GM23248 (cell line): ENCODE measurements at regions not wholly inside any gene's neighbourhood (a gene's known extent, or its start where the extent isn't known, plus 50 kb on each side); places are given as distances from the start of the nearest gene placed in this dataset.
"Not testable (repeated sequence)": the region's sequence is repeated elsewhere in the genome, so short reads cannot be mapped to it uniquely, and the experiment has no call there.

ENCODE experiments used
- DNase-seq: peaks from one replicate; pipeline ENCODE4 v3.0.0-alpha.2; 2015
- H2AFZ ChIP-seq: fragments of 200-600 bp; sonication (generic); 2 replicates; pipeline ENCODE4 v1.6.1; 2016; ENCODE audit warnings: antibody characterized with exemption
- H3F3A ChIP-seq: fragments of 200-600 bp; sonication (generic); 2 replicates; pipeline ENCODE4 v1.6.1; 2016; ENCODE audit warnings: mild to moderate bottlenecking, antibody characterized with exemption, mixed run types; ENCODE audit not compliant: insufficient read depth
- H3K27ac ChIP-seq: fragments of 200-600 bp; sonication (generic); 2 replicates; pipeline ENCODE4 v1.5.1; 2016; ENCODE audit warnings: mild to moderate bottlenecking
- H3K27me3 ChIP-seq: fragments of 200-600 bp; sonication (generic); replicated peaks from 2 replicates; pipeline ENCODE4 v1.6.1; 2016; ENCODE audit warnings: mild to moderate bottlenecking; ENCODE audit not compliant: insufficient read depth
- H3K36me3 ChIP-seq: fragments of 200-600 bp; sonication (generic); 2 replicates; pipeline ENCODE4 v1.6.1; 2016; ENCODE audit warnings: low read depth, mild to moderate bottlenecking
- H3K4me1 ChIP-seq: fragments of 200-600 bp; sonication (generic); 2 replicates; pipeline ENCODE4 v1.6.1; 2016; ENCODE audit warnings: mild to moderate bottlenecking; ENCODE audit not compliant: insufficient read depth
- H3K4me2 ChIP-seq: fragments of 200-600 bp; sonication (generic); one replicate; pipeline ENCODE4 v1.6.1; 2016; ENCODE audit warnings: mild to moderate bottlenecking; ENCODE audit not compliant: unreplicated experiment
- H3K4me3 ChIP-seq: fragments of 200-600 bp; sonication (generic); 2 replicates; pipeline ENCODE4 v1.5.1; 2016; ENCODE audit warnings: mild to moderate bottlenecking
- H3K79me2 ChIP-seq: fragments of 200-600 bp; sonication (generic); 2 replicates; pipeline ENCODE4 v1.6.1; 2016; ENCODE audit warnings: mild to moderate bottlenecking; ENCODE audit not compliant: insufficient read depth
- H3K9ac ChIP-seq: fragments of 200-600 bp; sonication (generic); 2 replicates; pipeline ENCODE4 v1.6.1; 2016; ENCODE audit warnings: mild to moderate bottlenecking
- H3K9me2 ChIP-seq: fragments of 200-600 bp; sonication (generic); 2 replicates; pipeline ENCODE4 v1.6.1; 2016; ENCODE audit warnings: mixed run types, mild to moderate bottlenecking, moderate library complexity; ENCODE audit not compliant: insufficient read depth
- H3K9me3 ChIP-seq: fragments of 200-600 bp; sonication (generic); one replicate; pipeline ENCODE4 v1.6.1; 2017; ENCODE audit warnings: low read depth
- H4K20me1 ChIP-seq: fragments of 200-600 bp; sonication (generic); 2 replicates; pipeline ENCODE4 v1.6.0; 2016; ENCODE audit not compliant: insufficient read depth
- EZH2 ChIP-seq: fragments of 200-600 bp; sonication (generic); IDR thresholded peaks from 2 replicates; pipeline ENCODE4 v1.6.1; 2018; ENCODE audit warnings: antibody characterized with exemption, mild to moderate bottlenecking; ENCODE audit not compliant: insufficient read depth, poor library complexity, severe bottlenecking
- EZH2phosphoT487 ChIP-seq: fragments of 200-600 bp; sonication (generic); IDR thresholded peaks from 2 replicates; pipeline ENCODE4 v1.6.1; 2018; ENCODE audit warnings: antibody characterized with exemption, moderate library complexity, mild to moderate bottlenecking, low read depth; ENCODE audit not compliant: insufficient read depth
- WGBS, 2 experiments: methylation state at CpG; one replicate each; pipeline ENCODE4 v1.1.6; 2015 to 2017; ENCODE audit warnings: low lambda C conversion rate in 2 of 2, low coverage in 1 of 2; ENCODE audit errors: missing lambda C conversion rate in 2 of 2; 5-methylcytosine and 5-hydroxymethylcytosine counted together
- in situ Hi-C: fragments of 300-500 bp; cut with MboI; formaldehyde crosslinking; loops from 2 replicates; pipeline ENCODE4 v1.15.0; 2020

DNA sequence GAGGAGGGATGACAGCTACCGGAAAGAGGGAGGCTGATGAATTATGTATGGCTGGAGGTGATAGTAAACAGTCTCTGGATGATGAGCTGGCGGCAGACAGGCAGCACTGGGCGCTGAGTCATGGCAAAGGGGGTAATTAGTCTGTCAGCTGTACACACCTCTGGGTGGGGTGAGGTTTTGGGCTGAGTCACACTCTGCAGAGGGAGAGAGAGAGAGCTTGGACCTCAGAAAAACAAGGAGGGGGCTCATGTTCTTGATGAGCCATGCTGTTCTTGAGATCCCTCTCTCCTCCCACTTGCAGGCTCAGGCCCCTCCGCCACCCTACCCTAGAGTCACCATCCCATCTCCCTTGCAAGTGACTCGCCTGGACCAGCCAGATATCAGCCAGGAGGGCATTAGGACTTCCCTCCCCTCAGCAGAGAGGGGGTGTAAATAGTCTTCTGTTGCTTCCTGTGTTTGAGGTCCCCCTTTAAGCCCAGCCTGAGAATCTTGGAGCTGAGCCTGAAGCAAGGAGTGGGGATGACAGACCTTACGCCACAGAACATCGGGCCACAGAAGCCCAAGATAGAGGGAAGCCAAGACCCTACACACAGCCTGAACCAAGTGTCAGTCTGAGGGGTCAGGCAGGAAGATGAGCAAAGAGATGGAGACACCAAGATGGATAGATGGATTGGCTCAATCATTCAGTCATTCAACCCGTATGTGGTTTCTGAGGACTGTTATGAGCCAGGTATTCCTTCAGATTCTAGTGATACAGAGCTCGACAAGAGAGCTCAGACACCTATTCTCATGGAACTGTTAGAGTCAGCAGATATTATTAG, 383.2 kb upstream of the CCL2 start:
- peak overlapping the region; percentile 14 for H3K4me2 ChIP-seq
- DNase-seq = peak; percentile 80
- H2AFZ ChIP-seq = no peak overlapping the region
- no peaks in the 10 kb centered on the region for H3K9me3 ChIP-seq
- H3K27ac ChIP-seq = no peak overlapping the region
- WGBS, 2 experiments = 21 to 28% methylated on average over 9 of the region's 9 CpGs
- H4K20me1 ChIP-seq = no peaks in the 10 kb centered on the region
- no peaks in the 10 kb centered on the region for H3K36me3 ChIP-seq
- TF ChIP-seq EZH2 = no peak
- TF ChIP-seq EZH2phosphoT487 = no peak
- H3F3A ChIP-seq = no peaks in the 10 kb centered on the region
- no peaks in the 10 kb centered on the region for H3K79me2 ChIP-seq
- no peak overlapping the region for H3K9ac ChIP-seq
- H3K27me3 ChIP-seq = peaks cover 9% of the 10 kb centered on the region; the same call in 1 of the 2 replicates
- H3K4me1 ChIP-seq = peaks cover 8% of the 10 kb centered on the region; the same call in 1 of the 2 replicates
- in situ Hi-C loops = no loop called here
- H3K9me2 ChIP-seq = no peaks in the 10 kb centered on the region
- no peak overlapping the region for H3K4me3 ChIP-seq

DNA sequence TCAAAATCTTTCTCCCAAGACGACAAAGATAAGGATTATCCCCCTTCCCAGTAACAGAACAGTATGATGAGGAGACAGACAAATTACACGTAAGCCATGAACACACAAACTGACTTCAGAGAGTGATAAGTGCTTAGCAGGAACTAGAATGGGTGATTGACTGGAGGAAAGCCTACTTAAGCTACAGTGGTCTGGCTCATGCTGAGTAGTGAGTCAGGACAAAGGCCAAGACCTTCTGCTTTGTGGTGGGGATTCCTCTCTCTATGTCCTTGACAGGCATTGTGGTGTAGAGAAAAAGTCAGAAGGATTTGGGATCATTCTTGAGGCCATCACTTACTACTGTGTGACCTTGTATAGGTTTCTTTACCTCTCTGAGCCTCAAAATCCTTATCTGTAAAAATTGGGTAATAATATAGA, 381.9 kb upstream of the CCL2 start:
- in situ Hi-C loops = no loop called here
- peaks cover 9% of the 10 kb centered on the region; the same call in 1 of the 2 replicates for H3K27me3 ChIP-seq

DNA sequence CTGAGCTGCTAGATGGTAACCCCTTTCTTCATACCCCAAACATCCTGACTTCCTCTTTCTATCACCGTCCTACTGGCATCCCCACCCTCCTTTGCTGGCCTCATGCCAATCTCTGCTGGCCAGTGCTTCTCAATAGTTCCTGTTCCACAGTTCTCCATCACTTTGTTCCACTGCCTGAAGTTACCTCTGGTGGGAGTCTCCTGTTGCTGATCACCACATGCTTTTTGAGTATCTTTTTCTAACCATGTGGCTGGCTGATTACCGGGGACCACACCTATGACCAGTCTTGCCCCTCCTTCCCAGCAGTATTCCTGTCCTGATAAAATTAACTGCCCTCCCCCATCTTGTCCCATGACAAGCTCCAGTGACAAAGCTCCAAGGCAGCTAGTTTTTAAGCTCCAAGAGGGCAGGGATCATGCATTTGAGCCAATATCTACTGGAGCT, 380.4 kb upstream of the CCL2 start:
- WGBS, 2 experiments = 30 to 32% methylated on average over 2 of the region's 2 CpGs
- TF ChIP-seq EZH2 (no peak), EZH2phosphoT487 (no peak)
- Histone ChIP-seq H3K36me3 (no peaks in the 10 kb centered on the region), H3K4me2 (no peak overlapping the region), H3K9ac (no peak overlapping the region), H3K9me2 (no peaks in the 10 kb centered on the region), H3K4me3 (no peak overlapping the region), H4K20me1 (no peaks in the 10 kb centered on the region), H3K9me3 (no peaks in the 10 kb centered on the region), H3F3A (no peaks in the 10 kb centered on the region), H3K27me3 (peaks cover 9% of the 10 kb centered on the region; the same call in 1 of the 2 replicates), H2AFZ (no peak overlapping the region), H3K27ac (no peak overlapping the region), H3K4me1 (peaks cover 8% of the 10 kb centered on the region; the same call in 1 of the 2 replicates), H3K79me2 (no peaks in the 10 kb centered on the region)
- DNase-seq = no peak
- in situ Hi-C loops = no loop called here

More for the DNA sequence above, 381.9 kb upstream of the CCL2 start:
- DNase-seq = peak; percentile 3
- H3F3A ChIP-seq = no peaks in the 10 kb centered on the region
- peaks cover 8% of the 10 kb centered on the region; the same call in 1 of the 2 replicates for H3K4me1 ChIP-seq
- no peak overlapping the region for H3K4me3 ChIP-seq
- TF ChIP-seq EZH2 = no peak
- no peak for TF ChIP-seq EZH2phosphoT487
- H3K9me2 ChIP-seq = no peaks in the 10 kb centered on the region
- H3K9ac ChIP-seq = no peak overlapping the region
- no peak overlapping the region for H3K4me2 ChIP-seq
- H2AFZ ChIP-seq = no peak overlapping the region
- no peaks in the 10 kb centered on the region for H4K20me1 ChIP-seq
- H3K27ac ChIP-seq = no peak overlapping the region
- no peaks in the 10 kb centered on the region for H3K9me3 ChIP-seq
- 51 to 53% methylated on average over 2 of the region's 2 CpGs for WGBS, 2 experiments
- H3K36me3 ChIP-seq = no peaks in the 10 kb centered on the region
- no peaks in the 10 kb centered on the region for H3K79me2 ChIP-seq

DNA sequence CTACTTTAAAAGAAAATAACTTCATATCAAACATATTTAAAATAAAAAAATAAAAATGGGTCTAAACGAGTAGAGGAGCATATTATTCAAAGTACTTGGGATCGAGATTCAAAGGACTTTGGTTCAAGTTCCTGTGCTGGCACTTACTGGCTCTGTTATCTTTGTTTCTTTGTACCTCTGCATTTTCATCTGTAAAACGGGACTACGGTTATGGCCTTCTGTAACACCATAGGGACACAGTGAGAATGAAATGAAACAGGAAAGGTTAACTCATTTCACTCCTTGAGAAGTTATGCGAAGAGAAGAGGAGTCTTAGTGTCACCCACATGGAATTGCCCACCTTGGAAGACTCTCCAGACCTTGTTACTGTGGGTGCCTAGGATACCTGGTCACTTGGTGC, 379.1 kb upstream of the CCL2 start:
- Histone ChIP-seq H3K4me1 (peaks cover 8% of the 10 kb centered on the region; the same call in 1 of the 2 replicates), H3K27ac (no peak overlapping the region), H4K20me1 (no peaks in the 10 kb centered on the region), H3K9ac (no peak overlapping the region), H3K4me2 (no peak overlapping the region), H3K79me2 (no peaks in the 10 kb centered on the region), H3K9me2 (no peaks in the 10 kb centered on the region), H3F3A (no peaks in the 10 kb centered on the region), H3K9me3 (no peaks in the 10 kb centered on the region), H3K36me3 (no peaks in the 10 kb centered on the region), H2AFZ (no peak overlapping the region), H3K27me3 (peaks cover 9% of the 10 kb centered on the region; the same call in 1 of the 2 replicates), H3K4me3 (no peak overlapping the region)
- in situ Hi-C loops = no loop called here
- TF ChIP-seq EZH2phosphoT487 = no peak
- TF ChIP-seq EZH2 = no peak
- 25 to 33% methylated on average over 5 of the region's 5 CpGs for WGBS, 2 experiments
- DNase-seq = no peak

DNA sequence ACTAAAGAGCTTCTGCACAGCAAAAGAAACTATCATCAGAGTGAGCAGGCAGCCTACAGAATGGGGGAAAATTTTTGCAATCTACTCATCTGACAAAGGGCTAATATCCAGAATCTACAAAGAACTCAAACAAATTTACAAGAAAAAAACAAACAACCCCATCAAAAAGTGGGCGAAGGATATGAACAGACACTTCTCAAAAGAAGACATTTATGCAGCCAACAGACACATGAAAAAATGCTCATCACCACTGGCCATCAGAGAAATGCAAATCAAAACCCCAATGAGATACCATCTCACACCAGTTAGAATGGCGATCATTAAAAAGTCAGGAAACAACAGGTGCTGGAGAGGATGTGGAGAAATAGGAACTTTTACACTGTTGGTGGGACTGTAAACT, 372.8 kb upstream of the CCL2 start:
- in situ Hi-C loops, H3K9me3 ChIP-seq, H3K27ac ChIP-seq, H3F3A ChIP-seq, H2AFZ ChIP-seq, H3K27me3 ChIP-seq, H3K9ac ChIP-seq, H3K36me3 ChIP-seq, H3K4me3 ChIP-seq, H3K79me2 ChIP-seq, H3K4me1 ChIP-seq, H3K4me2 ChIP-seq, H3K9me2 ChIP-seq, DNase-seq, H4K20me1 ChIP-seq: not testable (repeated sequence)
- 37 to 40% methylated on average over 2 of the region's 2 CpGs for WGBS, 2 experiments

DNA sequence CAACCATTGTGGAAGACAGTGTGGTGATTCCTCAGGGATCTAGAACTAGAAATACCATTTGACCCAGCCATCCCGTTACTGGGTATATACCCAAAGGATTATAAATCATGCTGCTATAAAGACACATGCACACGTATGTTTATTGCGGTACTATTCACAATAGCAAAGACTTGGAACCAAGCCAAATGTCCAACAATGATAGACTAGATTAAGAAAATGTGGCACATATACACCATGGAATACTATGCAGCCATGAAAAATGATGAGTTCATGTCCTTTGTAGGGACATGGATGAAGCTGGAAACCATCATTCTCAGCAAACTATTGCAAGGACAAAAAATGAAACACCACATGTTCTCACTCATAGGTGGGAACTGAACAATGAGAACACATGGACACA, 372.4 kb upstream of the CCL2 start:
- H3K9ac ChIP-seq, DNase-seq, H3K4me3 ChIP-seq, H4K20me1 ChIP-seq, H3K27me3 ChIP-seq, in situ Hi-C loops, H3K4me2 ChIP-seq, H3K79me2 ChIP-seq, H3K36me3 ChIP-seq, H3K27ac ChIP-seq, H3K4me1 ChIP-seq, H3F3A ChIP-seq, H2AFZ ChIP-seq, H3K9me3 ChIP-seq, H3K9me2 ChIP-seq: not testable (repeated sequence)
- WGBS, 2 experiments = 54 to 66% methylated on average over 3 of the region's 3 CpGs
